ENCODE measurements at regions not wholly inside any gene's neighbourhood (a gene's known extent, or its start where the extent isn't known, plus 50 kb on each side); places are given as distances from the start of the nearest gene placed in this dataset.

DNA sequence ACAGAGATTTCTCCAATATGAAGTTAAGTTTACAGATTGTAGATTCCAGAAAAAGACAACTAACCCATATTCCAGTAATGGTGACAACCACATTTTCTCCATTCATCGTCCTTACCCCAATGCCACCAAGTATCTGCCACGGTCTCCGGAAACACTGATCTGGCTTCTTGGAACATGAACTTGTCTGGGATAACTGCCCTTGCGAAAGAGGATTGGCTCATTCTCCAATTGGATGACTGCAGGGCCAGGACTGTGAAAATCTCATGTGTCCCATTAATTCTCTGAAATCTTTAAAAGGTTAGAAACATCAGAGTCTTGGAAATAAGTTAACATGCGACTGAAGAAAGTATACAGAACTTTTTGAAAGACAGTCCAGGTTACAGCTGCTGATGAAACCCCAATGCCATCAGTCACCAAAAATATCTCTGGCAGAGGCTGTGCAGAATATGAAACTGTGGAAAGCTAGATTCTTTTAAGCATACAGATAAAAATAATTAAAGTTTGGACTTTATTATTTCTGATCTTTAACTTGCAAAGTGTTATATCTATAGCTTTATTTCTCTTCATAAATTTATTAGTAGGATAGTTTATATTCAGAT is 496.9 kb downstream of the PPARGC1A start:
- 80 to 82% methylated on average over 5 of the region's 5 CpGs for WGBS, 2 donors
- peak in 1 of 2 donors; percentile 66 for ATAC-seq (ENCODE audit: low FRiP score in 2 of 2)
- Histone ChIP-seq H3K36me3 (no peaks in the 10 kb centered on the region), H3K4me3 (no peak overlapping the region), H3K9me3 (peaks cover 0 to 6% (median 0%) of the 10 kb centered on the region in 4 donors), H3K27me3 (no peaks in the 10 kb centered on the region), H3K27ac (no peak overlapping the region), H3K4me1 (no peaks in the 10 kb centered on the region)
- no peak for DNase-seq
- TF ChIP-seq POLR2AphosphoS5 (IDR thresholded peaks at IDR 0.05) (no peak), POLR2A (IDR thresholded peaks at IDR 0.05) (no peak), EP300 (IDR thresholded peaks at IDR 0.05) (no peak)
- TF ChIP-seq, protein P1, sequence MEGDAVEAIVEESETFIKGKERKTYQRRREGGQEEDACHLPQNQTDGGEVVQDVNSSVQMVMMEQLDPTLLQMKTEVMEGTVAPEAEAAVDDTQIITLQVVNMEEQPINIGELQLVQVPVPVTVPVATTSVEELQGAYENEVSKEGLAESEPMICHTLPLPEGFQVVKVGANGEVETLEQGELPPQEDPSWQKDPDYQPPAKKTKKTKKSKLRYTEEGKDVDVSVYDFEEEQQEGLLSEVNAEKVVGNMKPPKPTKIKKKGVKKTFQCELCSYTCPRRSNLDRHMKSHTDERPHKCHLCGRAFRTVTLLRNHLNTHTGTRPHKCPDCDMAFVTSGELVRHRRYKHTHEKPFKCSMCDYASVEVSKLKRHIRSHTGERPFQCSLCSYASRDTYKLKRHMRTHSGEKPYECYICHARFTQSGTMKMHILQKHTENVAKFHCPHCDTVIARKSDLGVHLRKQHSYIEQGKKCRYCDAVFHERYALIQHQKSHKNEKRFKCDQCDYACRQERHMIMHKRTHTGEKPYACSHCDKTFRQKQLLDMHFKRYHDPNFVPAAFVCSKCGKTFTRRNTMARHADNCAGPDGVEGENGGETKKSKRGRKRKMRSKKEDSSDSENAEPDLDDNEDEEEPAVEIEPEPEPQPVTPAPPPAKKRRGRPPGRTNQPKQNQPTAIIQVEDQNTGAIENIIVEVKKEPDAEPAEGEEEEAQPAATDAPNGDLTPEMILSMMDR (IDR thresholded peaks at IDR 0.05), result no peak

DNA sequence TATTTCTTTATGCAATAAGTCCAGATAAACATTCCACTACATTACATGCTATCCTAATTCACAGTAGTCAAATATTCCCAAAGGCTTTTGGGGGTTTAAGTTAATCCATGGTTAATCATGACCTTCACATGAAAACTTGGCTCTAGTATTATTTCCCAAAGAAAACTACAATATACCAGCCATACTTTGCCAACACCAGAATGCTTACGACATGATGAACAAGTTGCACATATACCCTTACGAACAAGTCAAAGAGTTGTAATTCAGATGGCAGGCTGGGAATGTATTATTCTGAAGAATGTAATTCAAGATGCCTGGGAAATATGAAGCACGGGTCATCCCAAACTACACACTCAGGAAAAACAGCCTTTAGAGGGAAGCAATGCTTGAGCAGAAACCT is 499.6 kb downstream of the PPARGC1A start:
- peaks cover 0 to 6% (median 0%) of the 10 kb centered on the region in 4 donors for H3K9me3 ChIP-seq
- no peaks in the 10 kb centered on the region for H3K27me3 ChIP-seq
- no peak overlapping the region for H3K27ac ChIP-seq
- H3K4me3 ChIP-seq, result no peak overlapping the region
- TF ChIP-seq, protein P1 (IDR thresholded peaks at IDR 0.05), result no peak
- TF ChIP-seq POLR2A (IDR thresholded peaks at IDR 0.05) (no peak), POLR2AphosphoS5 (IDR thresholded peaks at IDR 0.05) (no peak), EP300 (IDR thresholded peaks at IDR 0.05) (no peak)
- 84 to 93% methylated on average over 3 of the region's 3 CpGs for WGBS, 2 donors
- H3K4me1 ChIP-seq, result no peaks in the 10 kb centered on the region
- ATAC-seq (ENCODE audit: low FRiP score in 2 of 2) (no peak), DNase-seq (no peak)
- H3K36me3 ChIP-seq, result no peaks in the 10 kb centered on the region

DNA sequence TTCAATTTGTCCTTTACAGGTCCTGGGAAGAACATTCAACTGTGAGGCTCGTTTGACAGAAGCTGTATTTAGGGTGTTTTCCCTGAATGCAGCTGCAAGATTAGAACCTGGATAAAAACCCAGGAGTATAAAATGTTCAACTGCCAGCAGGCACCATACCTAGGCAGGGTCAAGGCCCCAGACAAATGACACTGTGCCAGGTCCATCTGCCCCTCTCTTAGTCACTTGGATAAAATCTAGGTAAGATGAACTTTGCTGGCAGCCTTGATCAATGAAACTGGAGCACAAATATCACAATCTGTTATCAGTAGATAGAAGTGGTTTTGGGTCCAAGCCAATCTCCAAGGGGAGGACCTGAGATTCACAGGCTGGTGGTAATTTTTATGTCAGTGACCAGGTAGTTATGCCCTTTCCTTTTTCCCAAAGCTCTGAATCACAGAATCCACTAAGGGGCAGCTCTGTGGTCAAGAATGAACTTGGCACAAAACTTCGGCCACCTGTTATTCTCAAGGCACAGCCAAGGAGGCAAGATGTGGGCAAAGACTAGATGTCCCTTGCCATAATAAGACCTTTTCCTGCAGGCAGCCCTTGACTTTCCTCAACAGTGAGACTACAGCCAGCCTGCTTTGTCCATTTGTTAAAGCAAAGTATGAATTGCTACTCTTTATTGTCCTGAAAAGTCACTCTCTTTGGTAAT is 501.0 kb downstream of the PPARGC1A start:
- 61 to 70% methylated on average over 2 of the region's 2 CpGs for WGBS, 2 donors
- no peaks in the 10 kb centered on the region for H3K36me3 ChIP-seq
- H3K4me1 ChIP-seq, result no peaks in the 10 kb centered on the region
- H3K9me3 ChIP-seq, result peaks cover 0 to 5% (median 0%) of the 10 kb centered on the region in 4 donors
- H3K27me3 ChIP-seq, result no peaks in the 10 kb centered on the region
- H3K4me3 ChIP-seq, result no peak overlapping the region
- ATAC-seq (ENCODE audit: low FRiP score in 2 of 2) (no peak), DNase-seq (no peak)
- H3K27ac ChIP-seq, result no peak overlapping the region
- TF ChIP-seq, protein P1 (IDR thresholded peaks at IDR 0.05), result no peak
- TF ChIP-seq EP300 (IDR thresholded peaks at IDR 0.05), result no peak
- TF ChIP-seq POLR2AphosphoS5 (IDR thresholded peaks at IDR 0.05), result no peak
- TF ChIP-seq POLR2A (IDR thresholded peaks at IDR 0.05), result no peak

DNA sequence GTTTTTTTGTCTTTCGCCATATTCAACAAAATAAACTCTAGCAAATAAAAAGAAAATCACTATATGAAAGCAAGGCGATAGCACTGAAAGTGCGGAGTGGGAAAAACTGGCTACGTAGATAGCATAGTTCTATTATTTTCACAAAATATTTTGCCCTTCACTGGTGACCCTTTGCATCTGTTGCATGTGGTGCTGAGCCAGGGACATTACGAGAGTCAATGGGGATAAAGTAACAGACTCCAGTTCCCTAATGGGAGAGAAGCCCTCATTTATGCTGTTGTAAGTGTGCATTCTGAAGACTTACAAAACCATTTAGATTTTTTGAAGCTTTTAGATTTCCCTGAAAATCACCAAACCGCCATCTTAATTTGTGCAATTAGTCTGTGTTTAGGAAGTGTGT is 501.6 kb downstream of the PPARGC1A start:
- 73 to 76% methylated on average over 6 of the region's 6 CpGs for WGBS, 2 donors
- TF ChIP-seq, protein P1 (IDR thresholded peaks at IDR 0.05), result no peak
- no peak for TF ChIP-seq POLR2A (IDR thresholded peaks at IDR 0.05)
- no peak for TF ChIP-seq EP300 (IDR thresholded peaks at IDR 0.05)
- no peak for TF ChIP-seq POLR2AphosphoS5 (IDR thresholded peaks at IDR 0.05)
- H3K36me3 ChIP-seq, result no peaks in the 10 kb centered on the region
- no peaks in the 10 kb centered on the region for H3K27me3 ChIP-seq
- no peak overlapping the region for H3K27ac ChIP-seq
- H3K4me1 ChIP-seq, result no peaks in the 10 kb centered on the region
- H3K4me3 ChIP-seq, result no peak overlapping the region
- ATAC-seq (ENCODE audit: low FRiP score in 2 of 2), result no peak
- no peaks in the 10 kb centered on the region for H3K9me3 ChIP-seq
- DNase-seq, result no peak

DNA sequence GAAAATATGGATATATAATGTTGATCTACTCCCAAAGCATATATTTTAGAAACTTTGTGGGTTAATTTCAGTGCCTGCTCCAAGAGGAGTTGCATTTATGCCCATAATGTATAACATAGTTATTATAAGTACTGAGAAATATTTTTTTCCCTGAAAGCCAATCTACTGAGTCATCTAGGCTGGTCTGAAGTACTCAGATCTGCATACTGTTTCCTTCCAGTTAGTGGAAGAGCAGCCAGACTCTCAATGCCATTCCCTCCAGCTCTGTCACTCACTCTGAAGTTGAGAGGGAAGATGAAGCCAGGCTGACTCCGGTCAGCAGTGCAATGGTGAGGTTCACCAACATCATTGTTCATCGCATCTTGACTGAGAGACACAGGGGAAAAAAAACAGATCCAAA is 505.1 kb downstream of the PPARGC1A start:
- no peaks in the 10 kb centered on the region for H3K27me3 ChIP-seq
- no peaks in the 10 kb centered on the region for H3K36me3 ChIP-seq
- TF ChIP-seq POLR2AphosphoS5 (IDR thresholded peaks at IDR 0.05), result no peak
- TF ChIP-seq POLR2A (IDR thresholded peaks at IDR 0.05), result no peak
- TF ChIP-seq, protein P1 (IDR thresholded peaks at IDR 0.05), result no peak
- TF ChIP-seq EP300 (IDR thresholded peaks at IDR 0.05), result no peak
- no peak overlapping the region for H3K27ac ChIP-seq
- no peak for ATAC-seq (ENCODE audit: low FRiP score in 2 of 2)
- DNase-seq, result no peak
- 82 to 84% methylated on average over 2 of the region's 2 CpGs for WGBS, 2 donors
- H3K4me1 ChIP-seq, result no peaks in the 10 kb centered on the region
- H3K9me3 ChIP-seq, result no peaks in the 10 kb centered on the region
- no peak overlapping the region for H3K4me3 ChIP-seq
